Activated CD4-positive, alpha-beta T cell treated with anti-CD3 and anti-CD28 coated beads, Interleukin-2, amount 50 U/mL, for 24 hours (primary cell): ENCODE measurements at regions not wholly inside any gene's neighbourhood (a gene's known extent, or its start where the extent isn't known, plus 50 kb on each side); places are given as distances from the start of the nearest gene placed in this dataset.

Source experiments
- DNase-seq, 2 donors: peaks; one replicate each; pipeline ENCODE4 v3.0.0-alpha.2; 2020; ENCODE audit warnings: low read depth in 1 of 2, low spot score in 1 of 2

DNA sequence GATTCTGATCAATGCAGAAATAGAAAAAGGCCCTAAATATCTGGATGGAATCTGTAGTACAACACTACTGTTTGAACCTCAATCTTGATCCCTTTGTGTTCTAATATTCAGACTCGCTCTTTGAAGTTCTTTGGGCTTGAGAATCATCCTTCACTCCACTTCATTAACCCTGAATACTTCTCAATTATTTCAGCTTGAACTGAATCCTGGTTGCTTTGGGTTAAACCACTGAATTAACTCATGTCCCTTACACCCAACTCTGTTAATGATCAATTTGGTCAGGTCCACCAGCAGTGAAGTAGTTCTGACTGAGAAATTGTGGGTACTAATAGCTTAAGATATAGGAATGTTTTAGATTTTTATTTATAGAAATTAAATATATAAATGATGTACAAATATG, 1707.2 kb upstream of the ACO1 start:
- DNase-seq: no peak

DNA sequence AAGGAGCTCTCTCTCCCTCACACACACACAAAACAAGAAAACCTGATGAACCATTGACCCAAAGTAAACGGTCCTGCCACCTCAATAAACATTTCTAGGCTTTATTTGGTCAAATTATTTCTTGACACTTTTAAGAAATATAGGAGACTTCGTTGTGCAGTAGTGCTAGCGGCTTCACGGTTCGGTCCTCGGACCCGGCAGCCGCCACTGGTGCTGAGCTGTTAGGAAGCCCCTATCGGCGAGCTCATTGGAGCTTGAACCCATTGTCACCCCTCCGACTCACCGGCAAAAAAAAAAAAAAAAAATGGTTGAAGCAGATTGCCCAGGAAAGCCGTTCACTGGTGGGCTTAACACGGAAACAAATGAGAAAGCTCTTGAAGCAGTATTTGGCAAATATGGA, 1695.6 kb upstream of the ACO1 start:
- DNase-seq: no peak

DNA sequence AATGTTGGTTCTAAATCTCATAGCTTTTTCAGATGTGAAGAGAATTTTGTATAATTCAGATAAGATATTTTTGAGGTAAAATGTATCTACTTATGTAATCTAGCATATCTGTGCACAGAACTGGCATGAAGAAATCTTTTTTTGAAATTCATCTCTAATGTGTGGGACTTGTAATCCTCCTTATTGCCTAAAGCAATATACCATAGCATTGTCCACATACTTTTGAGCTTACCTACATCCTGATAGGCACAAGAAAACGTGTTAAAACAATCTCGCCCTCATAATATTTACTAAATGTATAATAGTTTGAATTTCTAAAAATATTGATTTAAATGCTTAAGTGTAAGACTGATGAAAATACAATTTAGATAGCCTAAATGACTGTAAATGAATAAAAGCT, 1686.5 kb upstream of the ACO1 start:
- DNase-seq: no peak

GRCh38 chr9:30711591-30711990, 1672.9 kb upstream of the ACO1 start:
- DNase-seq: no peak

- no peak for DNase-seq
Observed at GRCh38 chr9:30713243-30713642, 1671.2 kb upstream of the ACO1 start.

DNA sequence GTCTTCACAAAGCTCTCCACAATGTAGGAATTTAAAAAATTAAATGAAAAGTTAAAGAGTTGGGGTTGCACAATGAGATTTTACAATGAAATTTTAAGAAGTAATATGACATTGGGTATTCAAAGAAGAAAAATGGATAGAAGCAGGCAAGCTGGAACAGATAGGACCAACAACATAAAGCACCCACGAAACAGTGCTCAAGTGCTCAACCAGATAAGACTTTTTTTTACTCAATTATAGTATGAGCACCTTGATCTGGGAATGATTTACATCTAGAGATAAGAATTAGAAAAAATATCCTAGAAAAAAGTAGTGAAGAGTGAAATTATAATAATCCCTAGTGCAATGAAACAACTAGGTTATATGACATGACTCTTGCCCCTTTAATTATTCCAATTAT, 1670.1 kb upstream of the ACO1 start:
- DNase-seq: no peak

DNA sequence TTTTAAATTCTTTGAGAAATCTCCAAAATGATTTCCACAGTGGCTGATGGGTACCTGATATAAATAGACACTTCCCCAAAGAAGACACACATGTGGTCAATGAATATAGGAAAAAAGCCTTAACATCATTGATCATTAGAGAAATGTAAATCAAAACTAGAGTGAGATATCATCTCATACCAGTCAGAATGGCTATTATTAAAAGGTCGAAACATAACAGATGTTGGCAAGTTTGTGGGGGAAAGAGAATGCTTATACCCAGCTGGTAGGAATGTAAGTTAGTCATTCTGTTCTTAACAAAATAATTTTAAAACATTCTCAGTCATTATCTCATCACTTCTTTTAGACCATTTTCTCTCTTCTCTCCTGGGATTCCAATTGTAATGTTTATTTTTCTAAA, 1666.0 kb upstream of the ACO1 start:
- no peak for DNase-seq

DNA sequence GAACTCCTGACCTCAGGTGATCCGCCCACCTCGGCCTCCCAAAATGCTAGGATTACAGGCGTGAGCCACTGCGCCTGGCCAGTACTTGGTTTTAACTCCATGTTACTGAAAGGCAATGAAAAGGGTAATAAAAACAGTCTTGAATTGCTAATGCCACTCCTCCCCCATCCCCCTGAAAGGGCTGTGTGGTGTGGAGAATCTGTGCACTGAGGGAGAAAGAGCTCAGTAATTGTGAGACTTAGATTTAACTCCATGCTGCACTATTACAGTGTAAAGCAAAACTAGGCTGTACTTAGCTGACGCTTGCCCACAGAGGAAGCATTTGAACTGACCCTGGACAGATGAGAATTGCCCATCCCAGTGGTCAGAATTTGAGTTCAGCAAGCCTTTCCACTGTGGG, 1662.4 kb upstream of the ACO1 start:
- DNase-seq: no peak

DNA sequence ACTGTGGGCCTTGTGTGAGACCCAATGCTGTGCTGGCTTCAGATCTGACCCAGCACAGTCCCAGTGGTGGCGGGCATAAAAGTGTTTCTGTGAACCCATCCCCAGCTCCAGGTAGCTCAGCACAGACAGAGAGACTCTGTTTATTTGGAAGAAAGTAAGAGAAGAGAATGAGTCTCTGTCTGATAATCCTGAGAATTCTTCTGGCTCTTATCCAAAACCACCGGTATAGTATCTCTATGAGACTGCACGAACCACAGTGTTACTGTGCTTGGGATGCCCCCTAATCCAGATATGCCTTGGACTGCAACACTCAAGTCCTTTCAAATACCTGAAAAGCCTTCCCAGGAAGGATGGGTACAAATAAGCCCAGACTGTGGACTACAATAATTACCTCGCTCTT, 1660.8 kb upstream of the ACO1 start:
- no peak for DNase-seq

GRCh38 chr9:30732060-30732459, 1652.4 kb upstream of the ACO1 start:
- DNase-seq: no peak

DNA sequence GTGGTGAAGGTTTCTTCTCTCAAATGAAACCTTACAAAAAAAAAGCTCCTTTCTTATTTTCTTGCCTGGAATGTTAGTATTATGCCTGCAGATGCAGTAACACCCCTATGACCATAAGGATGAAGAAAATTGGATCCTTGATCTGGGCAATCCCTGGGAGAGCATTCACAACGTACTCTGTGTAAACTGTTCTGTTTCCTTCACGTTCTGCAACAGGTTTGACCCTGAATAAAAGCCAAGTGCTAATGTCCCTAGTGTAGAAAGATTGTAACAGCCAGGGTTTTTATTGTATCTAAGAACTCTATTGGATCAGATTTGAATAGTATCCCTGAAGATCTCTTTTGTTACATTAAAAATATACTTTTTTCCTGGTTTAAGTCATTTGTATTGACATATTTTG, 1639.6 kb upstream of the ACO1 start:
- no peak for DNase-seq

- no peak for DNase-seq
Observed at GRCh38 chr9:30746589-30746988, 1637.9 kb upstream of the ACO1 start.

- DNase-seq: no peak
Observed at GRCh38 chr9:30757723-30758122, 1626.7 kb upstream of the ACO1 start.

DNA sequence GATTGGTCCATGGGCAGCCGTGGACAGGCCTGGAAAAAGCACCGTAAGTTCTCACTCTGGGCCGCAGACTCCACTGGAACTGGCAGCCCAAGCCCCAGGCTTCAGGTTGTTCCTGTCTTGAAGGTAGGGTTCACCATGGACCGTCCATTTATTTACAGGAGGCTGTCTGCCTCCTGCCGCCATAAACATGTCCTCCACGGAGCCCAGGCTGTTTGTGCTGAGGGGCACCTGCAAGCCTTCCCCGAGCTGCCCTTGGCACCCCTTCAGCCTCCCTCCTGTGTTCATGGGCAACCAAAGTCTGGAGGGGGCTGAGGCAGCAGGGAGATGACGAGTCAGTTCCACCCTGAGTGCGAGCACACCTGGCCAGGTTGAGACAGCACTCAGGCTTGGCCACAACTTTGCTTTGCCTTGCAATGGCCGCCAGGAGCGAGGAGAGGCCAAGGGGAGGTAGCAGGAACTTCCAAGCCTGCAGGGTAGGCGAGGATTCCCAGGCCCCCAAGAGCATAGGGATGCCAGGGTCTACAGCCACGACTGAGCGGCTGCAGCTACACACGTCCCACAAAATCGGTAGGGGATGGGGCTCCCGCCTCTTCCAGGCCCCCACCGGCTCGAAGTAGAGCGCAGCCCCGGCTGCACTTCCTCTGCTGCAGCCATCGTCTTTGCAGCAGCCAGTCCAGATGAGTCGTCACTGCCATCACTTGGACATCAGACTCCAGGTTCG, 1625.6 kb upstream of the ACO1 start:
- no peak for DNase-seq

DNA sequence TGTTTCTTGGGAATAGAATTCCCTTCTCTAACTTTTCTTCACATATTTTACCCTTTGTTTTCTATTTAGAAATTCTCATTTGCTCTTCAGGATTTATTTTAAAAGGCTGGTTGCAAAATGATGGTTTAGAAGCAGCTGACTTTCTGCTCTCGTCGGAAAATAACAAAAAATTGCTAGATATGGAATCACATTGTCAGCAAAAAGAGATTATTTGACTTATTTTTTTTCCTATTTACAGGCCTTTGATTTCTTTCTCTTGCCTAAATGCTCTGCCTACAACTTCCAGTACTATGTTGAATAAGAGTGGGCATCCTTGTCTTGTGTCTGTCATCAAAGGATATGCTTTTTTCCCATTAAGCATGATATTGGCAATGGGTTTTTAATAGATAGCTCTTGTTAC, 1619.1 kb upstream of the ACO1 start:
- DNase-seq: no peak

DNA sequence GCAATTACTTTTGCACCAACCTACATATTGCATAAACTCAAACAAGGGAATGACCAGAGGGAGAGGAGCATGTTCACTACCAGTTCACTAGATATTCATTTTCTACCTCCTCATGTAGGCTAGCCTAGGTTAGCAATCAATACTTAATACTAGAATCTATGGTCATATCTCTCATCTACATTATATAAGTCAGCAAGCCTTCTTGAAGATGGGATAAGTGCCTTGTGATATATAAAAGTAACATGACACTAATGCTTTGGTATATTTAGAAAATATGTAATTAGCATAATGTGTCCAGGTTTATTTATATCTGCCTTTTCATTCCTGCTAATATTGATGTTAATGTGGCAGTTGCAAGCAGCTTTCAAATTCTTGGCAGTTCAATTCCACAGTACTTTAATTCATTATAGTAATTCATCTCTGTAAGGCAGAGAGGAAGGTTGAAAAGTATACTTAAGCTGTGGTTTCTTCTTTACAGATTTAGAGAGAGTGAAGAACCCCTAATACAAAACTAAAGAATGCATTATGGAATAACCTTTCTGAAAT, 1613.2 kb upstream of the ACO1 start:
- DNase-seq: no peak

DNA sequence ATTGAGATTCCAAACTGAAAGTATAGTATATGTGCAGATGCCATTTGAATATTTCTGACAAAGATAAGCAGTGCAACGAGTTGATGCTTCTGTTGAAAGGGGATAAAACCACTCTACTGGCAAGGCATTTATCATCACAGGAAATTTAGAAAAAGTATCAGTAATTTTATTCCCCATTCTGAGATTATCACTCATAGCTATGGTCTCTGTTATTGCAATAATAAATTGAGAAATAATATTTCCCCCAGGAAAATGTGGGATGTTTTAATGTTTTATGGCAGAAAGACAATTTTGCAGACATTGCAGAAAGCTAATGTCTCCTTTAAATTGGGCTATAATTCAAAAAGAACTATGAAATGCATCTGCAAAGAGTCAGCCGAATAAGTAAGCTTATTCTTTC, 1612.7 kb upstream of the ACO1 start:
- DNase-seq: no peak

- no peak for DNase-seq
Observed at GRCh38 chr9:30773427-30773826, 1611.0 kb upstream of the ACO1 start.

- DNase-seq: no peak
Observed at GRCh38 chr9:30774326-30774725, 1610.1 kb upstream of the ACO1 start.

DNA sequence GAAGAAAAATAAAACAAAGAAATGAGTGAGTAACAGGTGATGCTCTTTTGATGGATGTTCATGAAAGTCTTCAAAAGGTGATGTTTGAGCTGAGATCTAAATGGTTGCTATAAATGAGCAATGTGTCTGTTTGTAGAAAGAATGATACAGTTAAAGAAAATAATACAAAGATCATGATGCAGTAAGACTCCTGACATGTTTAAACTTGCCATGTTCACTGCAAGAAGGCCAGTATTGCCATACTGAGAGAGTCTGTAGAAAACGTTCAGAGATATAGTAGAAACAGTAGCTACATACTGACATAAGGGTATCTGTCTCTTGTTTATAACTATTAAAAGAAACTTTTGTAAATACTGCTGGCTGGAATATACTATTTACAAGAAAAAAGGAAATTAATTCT, 1609.2 kb upstream of the ACO1 start:
- no peak for DNase-seq

DNA sequence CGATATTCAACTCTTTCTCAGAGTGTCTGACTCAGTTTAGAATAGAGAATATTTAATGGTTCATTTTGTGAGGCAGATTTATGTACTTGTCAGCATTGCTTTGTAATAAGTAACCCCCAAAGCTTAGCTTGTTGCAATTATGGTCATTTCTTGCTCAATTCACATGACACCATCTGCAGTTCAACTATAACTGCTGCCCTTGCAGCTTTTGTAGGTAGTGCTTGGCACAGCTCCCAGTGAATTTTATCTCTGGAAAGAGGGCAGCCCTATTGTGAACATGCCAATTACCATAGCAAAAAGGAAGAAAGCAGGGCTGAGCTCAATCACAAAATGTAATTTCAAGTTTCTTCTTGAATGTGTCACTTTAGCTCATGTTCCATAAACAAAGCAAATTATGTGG, 1587.7 kb upstream of the ACO1 start:
- no peak for DNase-seq

GRCh38 chr9:30799527-30800101, 1584.8 kb upstream of the ACO1 start:
- DNase-seq: no peak

GRCh38 chr9:30800421-30800820, 1584.0 kb upstream of the ACO1 start:
- DNase-seq: no peak
